ENCODE measurements at regions not wholly inside any gene's neighbourhood (a gene's known extent, or its start where the extent isn't known, plus 50 kb on each side); places are given as distances from the start of the nearest gene placed in this dataset.

GRCh38 chr4:58205446-58206235, 1095.5 kb upstream of the IGFBP7 start:
- H3K4me3 Mint-ChIP-seq (ENCODE audit: unreplicated experiment) = no peak overlapping the region
- no peaks in the 10 kb centered on the region for H3K4me1 Mint-ChIP-seq (ENCODE audit: unreplicated experiment)
- no peak for DNase-seq (ENCODE audit: extremely low spot score, unreplicated experiment)
- H3K9me3 Mint-ChIP-seq (ENCODE audit: unreplicated experiment) = no peaks in the 10 kb centered on the region
- TF ChIP-seq CTCF (IDR thresholded peaks at IDR 0.05) = no peak
- H3K27me3 Mint-ChIP-seq (ENCODE audit: unreplicated experiment) = no peaks in the 10 kb centered on the region
- no peaks in the 10 kb centered on the region for H3K36me3 Mint-ChIP-seq (ENCODE audit: unreplicated experiment)
- H3K27ac Mint-ChIP-seq (ENCODE audit: unreplicated experiment) = no peak overlapping the region

GRCh38 chr4:58192217-58192616, 1082.0 kb upstream of the IGFBP7 start:
- no peaks in the 10 kb centered on the region for H3K27me3 Mint-ChIP-seq (ENCODE audit: unreplicated experiment)
- H3K4me3 Mint-ChIP-seq (ENCODE audit: unreplicated experiment) = no peak overlapping the region
- no peaks in the 10 kb centered on the region for H3K9me3 Mint-ChIP-seq (ENCODE audit: unreplicated experiment)
- no peaks in the 10 kb centered on the region for H3K4me1 Mint-ChIP-seq (ENCODE audit: unreplicated experiment)
- H3K27ac Mint-ChIP-seq (ENCODE audit: unreplicated experiment) = no peak overlapping the region
- DNase-seq (ENCODE audit: extremely low spot score, unreplicated experiment) = no peak
- H3K36me3 Mint-ChIP-seq (ENCODE audit: unreplicated experiment) = no peaks in the 10 kb centered on the region
- no peak for TF ChIP-seq CTCF (IDR thresholded peaks at IDR 0.05)

GRCh38 chr4:58191109-58191508, 1080.9 kb upstream of the IGFBP7 start:
- no peaks in the 10 kb centered on the region for H3K27me3 Mint-ChIP-seq (ENCODE audit: unreplicated experiment)
- no peak overlapping the region for H3K4me3 Mint-ChIP-seq (ENCODE audit: unreplicated experiment)
- H3K4me1 Mint-ChIP-seq (ENCODE audit: unreplicated experiment) = no peaks in the 10 kb centered on the region
- no peak for TF ChIP-seq CTCF (IDR thresholded peaks at IDR 0.05)
- H3K36me3 Mint-ChIP-seq (ENCODE audit: unreplicated experiment) = no peaks in the 10 kb centered on the region
- no peaks in the 10 kb centered on the region for H3K9me3 Mint-ChIP-seq (ENCODE audit: unreplicated experiment)
- H3K27ac Mint-ChIP-seq (ENCODE audit: unreplicated experiment) = no peak overlapping the region
- DNase-seq (ENCODE audit: extremely low spot score, unreplicated experiment) = no peak

GRCh38 chr4:58188316-58188715, 1078.1 kb upstream of the IGFBP7 start:
- no peak for TF ChIP-seq CTCF (IDR thresholded peaks at IDR 0.05)
- no peaks in the 10 kb centered on the region for H3K36me3 Mint-ChIP-seq (ENCODE audit: unreplicated experiment)
- no peaks in the 10 kb centered on the region for H3K4me1 Mint-ChIP-seq (ENCODE audit: unreplicated experiment)
- H3K4me3 Mint-ChIP-seq (ENCODE audit: unreplicated experiment) = no peak overlapping the region
- no peaks in the 10 kb centered on the region for H3K27me3 Mint-ChIP-seq (ENCODE audit: unreplicated experiment)
- no peak for DNase-seq (ENCODE audit: extremely low spot score, unreplicated experiment)
- H3K27ac Mint-ChIP-seq (ENCODE audit: unreplicated experiment) = no peak overlapping the region
- H3K9me3 Mint-ChIP-seq (ENCODE audit: unreplicated experiment) = no peaks in the 10 kb centered on the region

GRCh38 chr4:58175024-58175423, 1064.8 kb upstream of the IGFBP7 start:
- H3K9me3 Mint-ChIP-seq (ENCODE audit: unreplicated experiment) = no peaks in the 10 kb centered on the region
- no peaks in the 10 kb centered on the region for H3K4me1 Mint-ChIP-seq (ENCODE audit: unreplicated experiment)
- H3K27me3 Mint-ChIP-seq (ENCODE audit: unreplicated experiment) = no peaks in the 10 kb centered on the region
- H3K36me3 Mint-ChIP-seq (ENCODE audit: unreplicated experiment) = no peaks in the 10 kb centered on the region
- DNase-seq (ENCODE audit: extremely low spot score, unreplicated experiment) = no peak
- no peak overlapping the region for H3K27ac Mint-ChIP-seq (ENCODE audit: unreplicated experiment)
- H3K4me3 Mint-ChIP-seq (ENCODE audit: unreplicated experiment) = no peak overlapping the region
- TF ChIP-seq CTCF (IDR thresholded peaks at IDR 0.05) = no peak

Measured in osteocyte (in vitro differentiated cells).